Esophagus muscularis mucosa (tissue), 4 donors: ENCODE measurements at regions not wholly inside any gene's neighbourhood (a gene's known extent, or its start where the extent isn't known, plus 50 kb on each side); places are given as distances from the start of the nearest gene placed in this dataset.

Experiments used
- DNase-seq: peaks from one replicate; pipeline ENCODE4 v3.0.0-alpha.2; 2017; ENCODE audit errors: extremely low spot score
- H3K27ac ChIP-seq, 4 donors: fragments of 200-600 bp; sonication (generic); replicated peaks in 1 of 4; 1 replicate in 3 of 4; 2 replicates in 1 of 4; pipeline ENCODE4 v1.5.1; 2016 to 2019; ENCODE audit warnings: mild to moderate bottlenecking in 1 of 4
- H3K27me3 ChIP-seq, 4 donors: fragments of 200-600 bp; sonication (generic); one replicate each; pipeline versions ENCODE4 v1.5.1 to v1.6.0; 2016 to 2019
- H3K36me3 ChIP-seq, 4 donors: fragments of 200-600 bp; sonication (generic); one replicate each; pipeline ENCODE4 v1.5.1; 2016 to 2019
- H3K4me1 ChIP-seq, 4 donors: fragments of 200-600 bp; sonication (generic); one replicate each; pipeline ENCODE4 v1.5.1; 2016 to 2019
- H3K4me3 ChIP-seq, 4 donors: fragments of 200-600 bp; sonication (generic); 1 replicate in 2 of 4; 2 replicates in 2 of 4; pipeline ENCODE4 v1.5.1; 2016 to 2019; ENCODE audit warnings: mild to moderate bottlenecking in 4 of 4, moderate library complexity in 1 of 4
- H3K9me3 ChIP-seq, 4 donors: fragments of 200-600 bp; sonication (generic); 1 replicate in 3 of 4; 2 replicates in 1 of 4; pipeline ENCODE4 v1.5.1; 2016 to 2019
- EP300 ChIP-seq: sonication (generic); formaldehyde crosslinking; IDR thresholded peaks from one replicate; pipeline ENCODE4 v1.6.1; 2017; ENCODE audit warnings: antibody characterized with exemption
- POLR2A ChIP-seq: fragments of 450-650 bp; IDR thresholded peaks from one replicate; pipeline ENCODE4 v1.6.1; 2017; ENCODE audit warnings: antibody characterized with exemption, moderate library complexity, mild to moderate bottlenecking, low read depth
- POLR2AphosphoS5 ChIP-seq, 2 donors: sonication (generic); formaldehyde crosslinking; IDR thresholded peaks; one replicate each; pipeline ENCODE4 v1.6.1; 2017; ENCODE audit warnings: antibody characterized with exemption in 2 of 2
- WGBS: methylation state at CpG from one replicate; pipeline ENCODE4 v1.1.5; 2018; 5-methylcytosine and 5-hydroxymethylcytosine counted together
- intact Hi-C: fragments of 100-400 bp; cut with DNase I; formaldehyde crosslinking; loops from one replicate; pipeline ENCODE4 v1.15.1; 2023
- TF ChIP-seq, protein P1 (sequence below), 3 experiments: fragments of 200-600 bp in 2 of 3; fragments of 450-650 bp in 1 of 3; sonication (generic) in 2 of 3; IDR thresholded peaks; one replicate each; pipeline ENCODE4 v1.5.1; 2017 to 2019; ENCODE audit warnings: antibody characterized with exemption in 3 of 3, mild to moderate bottlenecking in 2 of 3, moderate library complexity in 1 of 3

- no peak for DNase-seq
- WGBS, result 37% methylated on average over 9 of the region's 9 CpGs
- Histone ChIP-seq H3K4me3 (no peak overlapping the region), H3K27me3 (no peaks in the 10 kb centered on the region), H3K36me3 (no peaks in the 10 kb centered on the region), H3K27ac (no peak overlapping the region), H3K9me3 (no peaks in the 10 kb centered on the region), H3K4me1 (no peaks in the 10 kb centered on the region)
- intact Hi-C loops, result no loop called here
- TF ChIP-seq POLR2AphosphoS5 (IDR thresholded peaks at IDR 0.05) (no peak), POLR2A (no peak), EP300 (no peak)
- TF ChIP-seq, protein P1, sequence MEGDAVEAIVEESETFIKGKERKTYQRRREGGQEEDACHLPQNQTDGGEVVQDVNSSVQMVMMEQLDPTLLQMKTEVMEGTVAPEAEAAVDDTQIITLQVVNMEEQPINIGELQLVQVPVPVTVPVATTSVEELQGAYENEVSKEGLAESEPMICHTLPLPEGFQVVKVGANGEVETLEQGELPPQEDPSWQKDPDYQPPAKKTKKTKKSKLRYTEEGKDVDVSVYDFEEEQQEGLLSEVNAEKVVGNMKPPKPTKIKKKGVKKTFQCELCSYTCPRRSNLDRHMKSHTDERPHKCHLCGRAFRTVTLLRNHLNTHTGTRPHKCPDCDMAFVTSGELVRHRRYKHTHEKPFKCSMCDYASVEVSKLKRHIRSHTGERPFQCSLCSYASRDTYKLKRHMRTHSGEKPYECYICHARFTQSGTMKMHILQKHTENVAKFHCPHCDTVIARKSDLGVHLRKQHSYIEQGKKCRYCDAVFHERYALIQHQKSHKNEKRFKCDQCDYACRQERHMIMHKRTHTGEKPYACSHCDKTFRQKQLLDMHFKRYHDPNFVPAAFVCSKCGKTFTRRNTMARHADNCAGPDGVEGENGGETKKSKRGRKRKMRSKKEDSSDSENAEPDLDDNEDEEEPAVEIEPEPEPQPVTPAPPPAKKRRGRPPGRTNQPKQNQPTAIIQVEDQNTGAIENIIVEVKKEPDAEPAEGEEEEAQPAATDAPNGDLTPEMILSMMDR (IDR thresholded peaks at IDR 0.05), result no peak
Observed at GRCh38 chr10:64174666-64175255, 653.6 kb downstream of the REEP3 start.

DNA sequence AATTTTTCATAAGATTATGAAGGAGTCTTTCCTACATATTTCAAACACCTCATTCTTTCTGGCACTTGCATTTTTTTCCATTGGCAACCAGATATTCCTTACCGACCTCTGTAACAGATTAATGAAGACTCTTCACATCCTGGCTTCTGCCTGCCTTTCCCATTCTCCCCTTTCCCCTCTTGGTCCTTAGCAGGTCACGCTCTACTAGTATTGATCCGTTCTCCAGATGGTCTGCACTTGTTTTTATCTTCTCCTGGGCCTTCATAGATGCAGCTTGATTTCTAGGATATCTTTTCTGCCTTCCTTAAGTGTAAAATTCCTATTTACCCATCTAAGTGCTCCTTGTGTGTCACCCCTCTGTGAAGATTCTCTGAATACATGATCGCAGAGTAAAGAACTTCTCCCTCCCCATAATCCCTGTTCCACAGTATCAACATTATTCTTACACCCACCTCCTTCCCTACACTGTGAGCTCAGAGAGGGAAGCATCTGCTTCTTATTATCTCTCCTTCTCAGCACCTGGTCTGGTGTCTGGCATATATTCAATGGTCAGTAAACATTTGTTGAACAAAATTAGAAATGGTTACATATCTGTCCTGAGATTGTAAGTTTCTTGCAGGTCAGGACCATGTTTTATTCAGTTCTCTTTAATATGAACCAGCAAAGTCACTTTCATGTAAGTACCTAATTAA, 654.2 kb downstream of the REEP3 start:
- no peaks in the 10 kb centered on the region for H3K27me3 ChIP-seq
- no peak overlapping the region for H3K27ac ChIP-seq
- no peak for TF ChIP-seq EP300
- H3K9me3 ChIP-seq, result no peaks in the 10 kb centered on the region
- no peaks in the 10 kb centered on the region for H3K4me1 ChIP-seq
- H3K4me3 ChIP-seq, result no peak overlapping the region
- 58% methylated on average over 4 of the region's 4 CpGs for WGBS
- intact Hi-C loops, result no loop called here
- DNase-seq, result no peak
- H3K36me3 ChIP-seq, result no peaks in the 10 kb centered on the region

- DNase-seq, result no peak
- H3K27ac ChIP-seq, result no peak overlapping the region
- no peak overlapping the region for H3K4me3 ChIP-seq
- H3K36me3 ChIP-seq, result no peaks in the 10 kb centered on the region
- H3K27me3 ChIP-seq, result no peaks in the 10 kb centered on the region
- intact Hi-C loops, result no loop called here
- H3K9me3 ChIP-seq, result no peaks in the 10 kb centered on the region
- no peaks in the 10 kb centered on the region for H3K4me1 ChIP-seq
- TF ChIP-seq EP300 (no peak), POLR2A (no peak), POLR2AphosphoS5 (IDR thresholded peaks at IDR 0.05) (no peak)
- TF ChIP-seq, protein P1 (IDR thresholded peaks at IDR 0.05), result no peak
Observed at GRCh38 chr10:64182671-64183070, 661.5 kb downstream of the REEP3 start.

DNA sequence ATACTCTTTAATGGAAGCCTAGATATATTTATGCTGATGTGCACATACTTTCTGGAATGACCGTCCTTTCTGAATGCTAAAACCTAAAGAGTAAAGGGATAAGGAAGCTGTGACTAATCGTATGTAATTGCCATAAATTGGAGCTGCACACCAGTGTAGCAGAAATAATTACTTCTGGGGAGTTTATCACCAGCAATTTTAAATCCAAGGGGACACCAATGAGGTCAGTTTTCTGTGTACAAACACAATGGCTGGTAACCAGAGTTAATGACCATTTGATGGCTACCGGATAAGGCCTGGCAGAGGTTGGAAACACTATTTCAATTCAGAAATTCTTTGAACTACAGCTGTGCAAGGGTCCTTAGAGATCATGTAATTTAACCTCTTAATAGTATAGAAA, 670.1 kb downstream of the REEP3 start:
- Histone ChIP-seq H3K27me3 (no peaks in the 10 kb centered on the region), H3K36me3 (no peaks in the 10 kb centered on the region), H3K27ac (no peak overlapping the region), H3K9me3 (no peaks in the 10 kb centered on the region), H3K4me1 (no peaks in the 10 kb centered on the region), H3K4me3 (no peak overlapping the region)
- TF ChIP-seq, protein P1 (IDR thresholded peaks at IDR 0.05), result no peak
- WGBS, result 70% methylated on average over 3 of the region's 3 CpGs
- DNase-seq, result no peak
- intact Hi-C loops, result no loop called here

DNA sequence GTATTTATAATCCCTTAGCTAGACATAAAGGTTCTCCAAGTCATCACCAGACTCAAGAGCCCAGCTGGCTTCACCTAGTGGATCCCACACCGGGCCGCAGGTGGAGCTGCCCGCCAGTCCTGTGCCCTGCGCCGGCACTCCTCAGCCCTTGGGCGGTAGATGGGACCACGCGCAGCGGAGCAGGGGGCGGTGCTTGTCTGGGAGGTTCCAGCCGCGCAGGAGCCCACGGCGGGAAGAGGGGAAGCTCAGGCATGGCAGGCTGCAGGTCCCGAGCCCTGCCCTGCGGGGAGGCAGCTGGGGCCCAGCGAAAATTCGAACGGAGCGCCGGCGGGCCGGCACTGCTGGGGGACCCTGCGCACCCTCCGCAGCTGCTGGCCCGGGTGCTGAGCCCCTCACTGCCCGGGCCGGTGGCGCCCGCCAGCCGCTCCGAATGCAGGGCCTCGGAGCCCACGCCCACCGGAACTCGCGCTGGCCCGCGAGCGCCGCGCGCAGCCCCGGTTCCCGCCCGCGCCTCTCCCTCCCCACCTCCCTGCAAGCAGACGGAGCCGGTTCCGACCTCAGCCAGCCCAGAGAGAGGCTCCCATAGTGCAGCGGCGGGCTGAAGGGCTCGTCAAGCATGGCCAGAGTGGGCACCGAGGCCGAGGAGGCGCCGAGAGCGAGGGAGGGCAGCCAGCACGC, 675.6 kb downstream of the REEP3 start:
- Histone ChIP-seq H3K9me3 (no peaks in the 10 kb centered on the region), H3K27ac (no peak overlapping the region), H3K27me3 (no peaks in the 10 kb centered on the region), H3K36me3 (no peaks in the 10 kb centered on the region), H3K4me3 (no peak overlapping the region), H3K4me1 (no peaks in the 10 kb centered on the region)
- 96% methylated on average over 33 of the region's 59 CpGs for WGBS
- TF ChIP-seq EP300 (no peak), POLR2A (no peak), POLR2AphosphoS5 (IDR thresholded peaks at IDR 0.05) (no peak)
- TF ChIP-seq, protein P1 (IDR thresholded peaks at IDR 0.05), result no peak
- intact Hi-C loops, result no loop called here
- DNase-seq, result no peak
